ENCODE measurements at regions not wholly inside any gene's neighbourhood (a gene's known extent, or its start where the extent isn't known, plus 50 kb on each side); places are given as distances from the start of the nearest gene placed in this dataset.

GRCh38 chr13:61144834-61145593 lies 270.6 kb downstream of the PCDH20 start:
- no peak for TF ChIP-seq CTCF (conservative IDR thresholded peaks at IDR 0.05; ENCODE audit: low read depth, low read length)
- H3K4me3 ChIP-seq (ENCODE audit: low read depth, low read length): no peak overlapping the region
- DNase-seq (ENCODE audit: low read depth): no peak

- H3K4me3 ChIP-seq (ENCODE audit: low read depth, low read length): no peak overlapping the region
- TF ChIP-seq CTCF (conservative IDR thresholded peaks at IDR 0.05; ENCODE audit: low read depth, low read length): no peak
- DNase-seq (ENCODE audit: low read depth): no peak
Observed at GRCh38 chr13:61144301-61144700, 271.3 kb downstream of the PCDH20 start.

GRCh38 chr13:61142506-61142905 lies 273.1 kb downstream of the PCDH20 start:
- no peak for DNase-seq (ENCODE audit: low read depth)
- H3K4me3 ChIP-seq (ENCODE audit: low read depth, low read length): no peak overlapping the region
- TF ChIP-seq CTCF (conservative IDR thresholded peaks at IDR 0.05; ENCODE audit: low read depth, low read length): no peak

DNA sequence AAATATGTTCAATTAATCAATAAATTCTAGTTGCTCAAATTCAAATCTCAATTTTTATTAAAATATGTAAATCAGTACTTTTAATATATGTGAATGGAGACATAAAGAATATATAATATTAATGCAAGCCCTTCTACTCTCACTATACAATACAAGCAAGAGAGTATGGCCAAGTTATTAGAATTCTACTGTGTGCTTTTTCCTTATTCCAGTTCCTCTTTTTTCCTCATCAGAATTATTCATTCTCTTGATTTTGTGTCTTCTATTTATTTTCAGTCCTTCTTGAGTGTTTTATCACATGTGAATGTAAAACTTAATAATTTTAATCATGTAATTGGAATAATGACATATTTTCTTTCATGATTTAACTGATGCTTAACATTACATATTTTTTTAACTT lies 276.8 kb downstream of the PCDH20 start:
- no peak for TF ChIP-seq CTCF (conservative IDR thresholded peaks at IDR 0.05; ENCODE audit: low read depth, low read length)
- no peak overlapping the region for H3K4me3 ChIP-seq (ENCODE audit: low read depth, low read length)

DNA sequence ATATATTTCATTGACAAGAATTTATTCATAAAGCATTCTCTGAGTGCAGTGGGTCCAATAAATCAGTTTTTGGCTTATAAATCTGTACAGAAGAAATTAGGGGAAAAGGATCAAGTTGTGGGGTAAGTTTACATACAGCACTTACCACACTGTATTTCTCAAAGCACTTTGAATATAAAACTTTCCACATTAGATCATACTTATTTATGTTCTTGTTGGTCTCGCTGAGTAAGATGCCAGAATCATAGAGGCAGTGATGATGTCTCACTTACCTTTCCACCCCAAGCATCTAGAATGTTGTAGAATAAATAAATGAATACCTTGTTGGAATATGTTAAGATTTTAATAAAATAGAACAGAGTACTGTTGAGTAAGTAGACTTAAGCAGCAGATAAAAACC lies 279.1 kb downstream of the PCDH20 start:
- DNase-seq (ENCODE audit: low read depth): no peak
- TF ChIP-seq CTCF (conservative IDR thresholded peaks at IDR 0.05; ENCODE audit: low read depth, low read length): no peak

More for the DNA sequence above, 276.8 kb downstream of the PCDH20 start:
- no peak for DNase-seq (ENCODE audit: low read depth)

DNA sequence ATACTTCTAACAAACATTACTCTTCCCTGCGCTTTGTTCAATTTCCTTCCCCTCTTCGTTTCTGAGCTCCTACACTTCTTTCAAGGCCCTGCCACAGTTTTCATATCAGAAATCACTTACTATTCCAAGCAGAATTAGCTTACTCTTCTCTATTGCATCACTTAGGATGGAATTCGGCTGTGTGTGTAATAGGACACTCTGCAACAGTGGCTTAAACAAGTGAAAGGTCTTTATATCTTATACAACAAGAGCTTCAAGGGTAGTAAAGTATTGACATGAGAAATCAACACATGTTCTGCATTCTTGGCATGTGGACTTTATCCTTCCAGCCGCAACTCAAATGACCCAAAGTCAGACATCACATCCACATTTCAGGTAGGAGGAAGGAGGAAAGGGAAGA lies 279.6 kb downstream of the PCDH20 start:
- H3K4me3 ChIP-seq (ENCODE audit: low read depth, low read length): no peak overlapping the region
- TF ChIP-seq CTCF (conservative IDR thresholded peaks at IDR 0.05; ENCODE audit: low read depth, low read length): no peak

More for the DNA sequence above, 279.1 kb downstream of the PCDH20 start:
- H3K4me3 ChIP-seq (ENCODE audit: low read depth, low read length): no peak overlapping the region

GRCh38 chr13:61135583-61135982 lies 280.1 kb downstream of the PCDH20 start:
- TF ChIP-seq CTCF (conservative IDR thresholded peaks at IDR 0.05; ENCODE audit: low read depth, low read length): no peak
- no peak overlapping the region for H3K4me3 ChIP-seq (ENCODE audit: low read depth, low read length)
- no peak for DNase-seq (ENCODE audit: low read depth)

More for the DNA sequence above, 279.6 kb downstream of the PCDH20 start:
- DNase-seq (ENCODE audit: low read depth): no peak

All from choroid plexus epithelial cell (primary cell).